Caco-2 (cell line): ENCODE measurements at regions not wholly inside any gene's neighbourhood (a gene's known extent, or its start where the extent isn't known, plus 50 kb on each side); places are given as distances from the start of the nearest gene placed in this dataset.

Experiments
- BruUV-seq: library from RNA; stranded (reverse); fragments of 400-500 nt; replicated peaks from 2 replicates; lab custom pipeline; 2021; lab: Mats Ljungman, UMichigan
- CTCF ChIA-PET: fragments of 300-600 bp; sonication (Branson Sonifier 250); formaldehyde crosslinking; loops from one replicate; lab custom pipeline; 2022; ENCODE audit warnings: antibody characterized with exemption; lab: Charles Lee
- POLR2A ChIA-PET: fragments of 300-600 bp; sonication (Branson Sonifier 250); formaldehyde crosslinking; loops from one replicate; lab custom pipeline; 2022; ENCODE audit warnings: antibody characterized with exemption; lab: Charles Lee
- DNase-seq, 2 experiments: peaks; one replicate each; pipeline versions ENCODE4 v3.0.0 to v3.0.0-alpha.2; 2020 to 2022
- H3K27me3 ChIP-seq: replicated peaks from 2 replicates; pipeline ENCODE4 v1.6.0; 2011; ENCODE audit warnings: low read length; ENCODE audit not compliant: control insufficient read depth, insufficient read depth
- H3K36me3 ChIP-seq: 2 replicates; pipeline ENCODE4 v1.5.1; 2011; ENCODE audit warnings: low read length; ENCODE audit not compliant: control insufficient read depth, insufficient read depth
- H3K4me1 ChIP-seq: fragments of 250-450 bp; sonication (Bioruptor Pico); 2 replicates; pipeline ENCODE4 v1.5.1; 2020; ENCODE audit warnings: mild to moderate bottlenecking
- H3K4me3 ChIP-seq: 2 replicates; pipeline ENCODE4 v1.5.1; 2011; ENCODE audit warnings: low read depth, mild to moderate bottlenecking, control low read depth, low read length
- H3K9me3 ChIP-seq: fragments of 250-450 bp; sonication (Bioruptor Pico); 2 replicates; pipeline ENCODE4 v1.5.1; 2020; ENCODE audit warnings: mild to moderate bottlenecking, moderate library complexity
- H3K27ac Mint-ChIP-seq: one replicate; pipeline ENCODE4 v1.8.0; 2022; ENCODE audit warnings: mixed read lengths; ENCODE audit not compliant: unreplicated experiment
- H3K27me3 Mint-ChIP-seq: one replicate; pipeline ENCODE4 v1.8.0; 2022; ENCODE audit warnings: mixed read lengths; ENCODE audit not compliant: insufficient read depth, unreplicated experiment
- H3K36me3 Mint-ChIP-seq: one replicate; pipeline ENCODE4 v1.8.0; 2022; ENCODE audit warnings: mild to moderate bottlenecking, mixed read lengths; ENCODE audit not compliant: insufficient read depth, unreplicated experiment
- H3K4me1 Mint-ChIP-seq: one replicate; pipeline ENCODE4 v1.8.0; 2022; ENCODE audit warnings: low read depth, mixed read lengths; ENCODE audit not compliant: unreplicated experiment
- H3K4me3 Mint-ChIP-seq: one replicate; pipeline ENCODE4 v1.8.0; 2022; ENCODE audit warnings: mild to moderate bottlenecking, moderate library complexity, mixed read lengths; ENCODE audit not compliant: unreplicated experiment
- H3K9me3 Mint-ChIP-seq: one replicate; pipeline ENCODE4 v1.8.0; 2022; ENCODE audit warnings: mixed read lengths; ENCODE audit not compliant: unreplicated experiment
- CTCF ChIP-seq, 2 experiments: fragments of 200-600 bp in 1 of 2; IDR thresholded peaks; 1 replicate in 1 of 2; 2 replicates in 1 of 2; pipeline versions ENCODE4 v1.5.1 to v1.8.0; 2011 to 2022; ENCODE audit warnings: antibody characterized with exemption in 1 of 2, control low read depth in 1 of 2, inconsistent platforms in 1 of 2, low read depth in 1 of 2, low read length in 1 of 2, mild to moderate bottlenecking in 1 of 2, moderate library complexity in 1 of 2; ENCODE audit not compliant: insufficient read depth in 1 of 2, severe bottlenecking in 1 of 2, unreplicated experiment in 1 of 2
- intact Hi-C: fragments of 100-400 bp; cut with micrococcal nuclease; formaldehyde crosslinking; loops from one replicate; pipeline ENCODE4 v1.10.0; 2022; ENCODE audit not compliant: unreplicated experiment

GRCh38 chr3:148606979-148607378 lies 90.7 kb upstream of the AGTR1 start:
- peaks cover 30% of the 10 kb centered on the region for H3K4me1 ChIP-seq
- no peak overlapping the region for H3K27ac Mint-ChIP-seq

GRCh38 chr3:148607491-148607890 lies 90.2 kb upstream of the AGTR1 start:
- intact Hi-C loops, result no loop called here
- Mint-ChIP-seq H3K9me3 (no peaks in the 10 kb centered on the region), H3K27ac (no peak overlapping the region), H3K4me3 (no peak overlapping the region), H3K4me1 (peaks cover 1% of the 10 kb centered on the region), H3K27me3 (no peaks in the 10 kb centered on the region), H3K36me3 (no peaks in the 10 kb centered on the region)
- TF ChIP-seq CTCF (IDR thresholded peaks at IDR 0.05; ENCODE audit: insufficient read depth in 1 of 2, low read depth in 1 of 2, low read length in 1 of 2, severe bottlenecking in 1 of 2, unreplicated experiment in 1 of 2), result no peak
- H3K4me1 ChIP-seq, result peaks cover 26% of the 10 kb centered on the region
- no peak for DNase-seq
- ChIA-PET CTCF (no interaction called here), POLR2A (no interaction called here)
- no peaks in the 10 kb centered on the region for H3K27me3 ChIP-seq
- no peaks in the 10 kb centered on the region for H3K9me3 ChIP-seq
- no peaks in the 10 kb centered on the region for H3K36me3 ChIP-seq
- no TSS peak for BruUV-seq
- H3K4me3 ChIP-seq, result no peak overlapping the region

More at GRCh38 chr3:148606979-148607378, 90.7 kb upstream of the AGTR1 start:
- POLR2A ChIA-PET, result no interaction called here
- no peak overlapping the region for H3K4me3 ChIP-seq
- no peaks in the 10 kb centered on the region for H3K9me3 ChIP-seq
- no peaks in the 10 kb centered on the region for H3K27me3 ChIP-seq
- CTCF ChIA-PET, result no interaction called here
- Mint-ChIP-seq H3K4me1 (peaks cover 6% of the 10 kb centered on the region), H3K9me3 (no peaks in the 10 kb centered on the region), H3K4me3 (no peak overlapping the region), H3K36me3 (no peaks in the 10 kb centered on the region), H3K27me3 (no peaks in the 10 kb centered on the region)
- DNase-seq, result no peak
- TF ChIP-seq CTCF (IDR thresholded peaks at IDR 0.05; ENCODE audit: insufficient read depth in 1 of 2, low read depth in 1 of 2, low read length in 1 of 2, severe bottlenecking in 1 of 2, unreplicated experiment in 1 of 2), result no peak
- no peaks in the 10 kb centered on the region for H3K36me3 ChIP-seq
- intact Hi-C loops, result no loop called here
- BruUV-seq, result no TSS peak

- no peaks in the 10 kb centered on the region for H3K4me1 Mint-ChIP-seq
- POLR2A ChIA-PET, result no interaction called here
Measured at GRCh38 chr3:148612278-148612677, 85.4 kb upstream of the AGTR1 start.

More at GRCh38 chr3:148612278-148612677, 85.4 kb upstream of the AGTR1 start:
- TF ChIP-seq CTCF (IDR thresholded peaks at IDR 0.05; ENCODE audit: insufficient read depth in 1 of 2, low read depth in 1 of 2, low read length in 1 of 2, severe bottlenecking in 1 of 2, unreplicated experiment in 1 of 2), result no peak
- H3K36me3 ChIP-seq, result no peaks in the 10 kb centered on the region
- H3K36me3 Mint-ChIP-seq, result no peaks in the 10 kb centered on the region
- no peaks in the 10 kb centered on the region for H3K9me3 ChIP-seq
- no peaks in the 10 kb centered on the region for H3K9me3 Mint-ChIP-seq
- no peak for DNase-seq
- intact Hi-C loops, result no loop called here
- H3K4me3 ChIP-seq, result no peak overlapping the region
- H3K4me1 ChIP-seq, result no peaks in the 10 kb centered on the region
- no peaks in the 10 kb centered on the region for H3K27me3 Mint-ChIP-seq
- no peaks in the 10 kb centered on the region for H3K27me3 ChIP-seq
- H3K27ac Mint-ChIP-seq, result no peak overlapping the region
- CTCF ChIA-PET, result no interaction called here
- H3K4me3 Mint-ChIP-seq, result no peak overlapping the region
- no TSS peak for BruUV-seq
